GM12892 (cell line): ENCODE measurements at regions not wholly inside any gene's neighbourhood (a gene's known extent, or its start where the extent isn't known, plus 50 kb on each side); places are given as distances from the start of the nearest gene placed in this dataset.

Source experiments
- POLR2A ChIP-seq: IDR thresholded peaks from 2 replicates; pipeline ENCODE4 v1.6.1; 2011; ENCODE audit warnings: low read depth, low read length, control low read depth
- POLR2AphosphoS5 ChIP-seq: IDR thresholded peaks from 2 replicates; pipeline ENCODE4 v1.6.1; 2011; ENCODE audit warnings: low read depth, low read length, control low read depth
- TAF1 ChIP-seq: IDR thresholded peaks from 2 replicates; pipeline ENCODE4 v1.6.1; 2011; ENCODE audit warnings: low read depth, mild to moderate bottlenecking, control low read depth, low read length, borderline replicate concordance

DNA sequence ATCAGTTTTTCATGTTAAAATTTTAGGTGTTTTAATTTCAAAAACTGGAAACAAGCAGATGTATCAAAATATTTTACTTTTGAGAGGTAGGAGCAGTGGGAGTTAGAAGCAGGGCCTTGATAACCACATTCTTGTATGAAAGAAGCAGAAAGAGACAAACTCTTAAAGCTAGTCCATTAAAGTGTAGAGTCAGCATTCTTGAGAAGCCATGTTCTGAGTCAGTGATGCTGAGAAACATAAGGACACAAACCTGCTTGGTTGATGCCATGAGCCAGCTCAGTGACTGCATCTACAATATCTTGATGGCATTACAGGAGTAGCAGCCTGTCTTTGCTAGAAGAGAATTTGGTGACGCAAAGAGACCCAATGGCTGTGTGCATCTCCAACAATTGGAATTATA is 826.1 kb upstream of the CTNND2 start:
- TF ChIP-seq POLR2AphosphoS5 (no peak), POLR2A (no peak), TAF1 (no peak)
